NCI-H1105 treated with DMSO at 0.1 percent for 48 hours (cell line): ENCODE measurements at regions not wholly inside any gene's neighbourhood (a gene's known extent, or its start where the extent isn't known, plus 50 kb on each side); places are given as distances from the start of the nearest gene placed in this dataset.
"Not testable (repeated sequence)": the region's sequence is repeated elsewhere in the genome, so short reads cannot be mapped to it uniquely, and the experiment has no call there.

Source experiments
- DNase-seq: peaks from one replicate; lab custom pipeline; 2025; lab: John Stamatoyannopoulos, UW

GRCh38 chrX:143455046-143455445 lies 62.2 kb downstream of the SPANXN3 start:
- peak; percentile 8 for DNase-seq

GRCh38 chrX:143437439-143437838 lies 79.8 kb downstream of the SPANXN3 start:
- peak; percentile 34 for DNase-seq

- DNase-seq, result peak; percentile 63
Observed at GRCh38 chrX:143435916-143436315, 81.4 kb downstream of the SPANXN3 start.

- no peak for DNase-seq
Observed at GRCh38 chrX:143429811-143430210, 87.5 kb downstream of the SPANXN3 start.

GRCh38 chrX:143429131-143429530 lies 88.1 kb downstream of the SPANXN3 start:
- DNase-seq, result no peak

GRCh38 chrX:143401160-143401559 lies 116.1 kb downstream of the SPANXN3 start:
- DNase-seq, result no peak

GRCh38 chrX:143378851-143379250 lies 138.4 kb downstream of the SPANXN3 start:
- no peak for DNase-seq

GRCh38 chrX:143363419-143363818 lies 153.9 kb downstream of the SPANXN3 start:
- no peak for DNase-seq

- DNase-seq, result no peak
Observed at GRCh38 chrX:143340190-143340589, 177.1 kb downstream of the SPANXN3 start.

- no peak for DNase-seq
Observed at GRCh38 chrX:143336261-143336660, 181.0 kb downstream of the SPANXN3 start.

- DNase-seq, result no peak
Observed at GRCh38 chrX:143319526-143319925, 197.7 kb downstream of the SPANXN3 start.

- DNase-seq, result not testable (repeated sequence)
Observed at GRCh38 chrX:143318857-143319256, 198.4 kb downstream of the SPANXN3 start.

GRCh38 chrX:143306991-143307937 lies 210.0 kb downstream of the SPANXN3 start:
- DNase-seq, result peak; percentile 89

GRCh38 chrX:143304518-143304917 lies 212.8 kb downstream of the SPANXN3 start:
- DNase-seq, result no peak

- DNase-seq, result no peak
Observed at GRCh38 chrX:143304025-143304424, 213.2 kb downstream of the SPANXN3 start.

- no peak for DNase-seq
Observed at GRCh38 chrX:143298663-143299241, 218.5 kb downstream of the SPANXN3 start.

- DNase-seq, result peak; percentile 31
Observed at GRCh38 chrX:143296521-143296920, 220.8 kb downstream of the SPANXN3 start.

GRCh38 chrX:143287236-143287635 lies 230.0 kb downstream of the SPANXN3 start:
- no peak for DNase-seq

GRCh38 chrX:143270317-143270716 lies 244.6 kb downstream of the SPANXN4 start:
- DNase-seq, result no peak

GRCh38 chrX:143244593-143244992 lies 218.9 kb downstream of the SPANXN4 start:
- not testable (repeated sequence) for DNase-seq

GRCh38 chrX:143240658-143241057 lies 214.9 kb downstream of the SPANXN4 start:
- no peak for DNase-seq

GRCh38 chrX:143231492-143231891 lies 205.8 kb downstream of the SPANXN4 start:
- no peak for DNase-seq

GRCh38 chrX:143228600-143228999 lies 202.9 kb downstream of the SPANXN4 start:
- DNase-seq, result not testable (repeated sequence)
